ENCODE measurements at regions not wholly inside any gene's neighbourhood (a gene's known extent, or its start where the extent isn't known, plus 50 kb on each side); places are given as distances from the start of the nearest gene placed in this dataset.

- Histone ChIP-seq H3K27me3 (replicated peaks; ENCODE audit: insufficient read depth, low read depth, low read length, poor library complexity) (no peaks in the 10 kb centered on the region), H3K27ac (ENCODE audit: low read depth, low read length, poor library complexity, severe bottlenecking) (no peak overlapping the region), H3K36me3 (ENCODE audit: insufficient read depth, low read length, poor library complexity, severe bottlenecking) (no peaks in the 10 kb centered on the region), H3K4me3 (ENCODE audit: low read depth, low read length, poor library complexity, severe bottlenecking) (no peak overlapping the region), H3K4me1 (ENCODE audit: insufficient read depth, low read length, poor library complexity, severe bottlenecking) (peaks cover 15% of the 10 kb centered on the region), H3K9me3 (ENCODE audit: low read depth, low read length, poor library complexity, severe bottlenecking) (no peaks in the 10 kb centered on the region)
- BruUV-seq (replicated peaks): no TSS peak
- TF ChIP-seq EZH2 (IDR thresholded peaks at IDR 0.05; ENCODE audit: borderline replicate concordance, low read depth, low read length, poor library complexity, severe bottlenecking) (no peak), CTCF (conservative IDR thresholded peaks at IDR 0.05; ENCODE audit: low read depth, low read length) (no peak)
- DNase-seq (ENCODE audit: low spot score): no peak
- POLR2A ChIA-PET (ENCODE audit: low non-redundant PET): no interaction called here
- intact Hi-C loops (cut with micrococcal nuclease; ENCODE audit: unreplicated experiment): no loop called here
- CTCF ChIA-PET: no interaction called here
Measured at GRCh38 chr18:71250191-71250590, 961.3 kb downstream of the SOCS6 start.

GRCh38 chr18:71249791-71250190, 960.9 kb downstream of the SOCS6 start:
- DNase-seq (ENCODE audit: low spot score): peak; percentile 37
- ChIA-PET POLR2A (ENCODE audit: low non-redundant PET) (interaction anchor here (0.5 kb wide), 1 partner anchor 457 kb away, joined by 4 read pairs; no protein-coding TSS in a partner anchor), CTCF (no interaction called here)
- no peak for TF ChIP-seq CTCF (conservative IDR thresholded peaks at IDR 0.05; ENCODE audit: low read depth, low read length)
- TF ChIP-seq EZH2 (IDR thresholded peaks at IDR 0.05; ENCODE audit: borderline replicate concordance, low read depth, low read length, poor library complexity, severe bottlenecking): no peak
- Histone ChIP-seq H3K27me3 (replicated peaks; ENCODE audit: insufficient read depth, low read depth, low read length, poor library complexity) (no peaks in the 10 kb centered on the region), H3K9me3 (ENCODE audit: low read depth, low read length, poor library complexity, severe bottlenecking) (no peaks in the 10 kb centered on the region), H3K4me3 (ENCODE audit: low read depth, low read length, poor library complexity, severe bottlenecking) (no peak overlapping the region), H3K36me3 (ENCODE audit: insufficient read depth, low read length, poor library complexity, severe bottlenecking) (no peaks in the 10 kb centered on the region), H3K4me1 (ENCODE audit: insufficient read depth, low read length, poor library complexity, severe bottlenecking) (peaks cover 15% of the 10 kb centered on the region), H3K27ac (ENCODE audit: low read depth, low read length, poor library complexity, severe bottlenecking) (no peak overlapping the region)
- no TSS peak for BruUV-seq (replicated peaks)
- intact Hi-C loops (cut with micrococcal nuclease; ENCODE audit: unreplicated experiment): no loop called here

GRCh38 chr18:71242981-71243380, 954.1 kb downstream of the SOCS6 start:
- no peak for DNase-seq (ENCODE audit: low spot score)
- no TSS peak for BruUV-seq (replicated peaks)
- ChIA-PET CTCF (no interaction called here), POLR2A (ENCODE audit: low non-redundant PET) (no interaction called here)
- Histone ChIP-seq H3K27me3 (replicated peaks; ENCODE audit: insufficient read depth, low read depth, low read length, poor library complexity) (no peaks in the 10 kb centered on the region), H3K4me1 (ENCODE audit: insufficient read depth, low read length, poor library complexity, severe bottlenecking) (peaks cover 3% of the 10 kb centered on the region), H3K9me3 (ENCODE audit: low read depth, low read length, poor library complexity, severe bottlenecking) (no peaks in the 10 kb centered on the region), H3K36me3 (ENCODE audit: insufficient read depth, low read length, poor library complexity, severe bottlenecking) (no peaks in the 10 kb centered on the region), H3K27ac (ENCODE audit: low read depth, low read length, poor library complexity, severe bottlenecking) (no peak overlapping the region), H3K4me3 (ENCODE audit: low read depth, low read length, poor library complexity, severe bottlenecking) (no peak overlapping the region)
- TF ChIP-seq EZH2 (IDR thresholded peaks at IDR 0.05; ENCODE audit: borderline replicate concordance, low read depth, low read length, poor library complexity, severe bottlenecking): no peak
- no peak for TF ChIP-seq CTCF (conservative IDR thresholded peaks at IDR 0.05; ENCODE audit: low read depth, low read length)
- intact Hi-C loops (cut with micrococcal nuclease; ENCODE audit: unreplicated experiment): no loop called here

All from A673 (cell line).